GM23248 (cell line): ENCODE measurements at regions not wholly inside any gene's neighbourhood (a gene's known extent, or its start where the extent isn't known, plus 50 kb on each side); places are given as distances from the start of the nearest gene placed in this dataset.

ENCODE experiments used
- EZH2 ChIP-seq: fragments of 200-600 bp; sonication (generic); IDR thresholded peaks from 2 replicates; pipeline ENCODE4 v1.6.1; 2018; ENCODE audit warnings: antibody characterized with exemption, mild to moderate bottlenecking; ENCODE audit not compliant: insufficient read depth, poor library complexity, severe bottlenecking
- EZH2phosphoT487 ChIP-seq: fragments of 200-600 bp; sonication (generic); IDR thresholded peaks from 2 replicates; pipeline ENCODE4 v1.6.1; 2018; ENCODE audit warnings: antibody characterized with exemption, moderate library complexity, mild to moderate bottlenecking, low read depth; ENCODE audit not compliant: insufficient read depth

DNA sequence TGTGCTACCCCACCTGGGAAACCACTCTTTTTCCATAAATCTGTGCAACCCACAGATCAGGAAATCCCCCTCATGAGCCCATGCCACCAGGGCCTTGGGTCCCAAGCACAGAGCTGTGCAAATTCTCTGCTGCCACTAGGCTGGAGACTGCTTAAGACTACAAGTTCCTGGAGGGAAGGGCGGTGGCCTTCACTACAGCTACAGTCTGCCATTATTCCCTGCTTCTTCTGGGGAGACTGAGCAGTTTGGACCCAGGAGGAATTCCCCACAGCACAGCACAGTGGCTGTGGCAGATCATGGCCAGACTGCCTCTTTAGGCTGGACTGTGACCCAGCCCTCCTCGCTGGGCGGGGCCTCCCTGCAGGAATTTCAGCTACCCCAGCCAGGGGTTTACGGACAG lies 89.7 kb upstream of the GRB10 start:
- TF ChIP-seq EZH2 (no peak), EZH2phosphoT487 (no peak)
